AG08395 (cell line): ENCODE measurements at regions not wholly inside any gene's neighbourhood (a gene's known extent, or its start where the extent isn't known, plus 50 kb on each side); places are given as distances from the start of the nearest gene placed in this dataset.
"Not testable (repeated sequence)": the region's sequence is repeated elsewhere in the genome, so short reads cannot be mapped to it uniquely, and the experiment has no call there.

Source experiments
- DNase-seq: peaks from one replicate; pipeline ENCODE4 v3.0.0; 2012; ENCODE audit warnings: mixed read lengths, low spot score

- DNase-seq: no peak
Observed at GRCh38 chr15:79756365-79756764, 140.4 kb downstream of the MTHFS start.

GRCh38 chr15:79765081-79765480 is 131.7 kb downstream of the MTHFS start:
- no peak for DNase-seq

- peak; percentile 38 for DNase-seq
Observed at GRCh38 chr15:79769069-79769481, 127.7 kb downstream of the MTHFS start.

GRCh38 chr15:79769933-79770759 is 126.7 kb downstream of the MTHFS start:
- no peak for DNase-seq

- no peak for DNase-seq
Observed at GRCh38 chr15:79773128-79773527, 123.7 kb downstream of the MTHFS start.

- no peak for DNase-seq
Observed at GRCh38 chr15:79775821-79776220, 121.0 kb downstream of the MTHFS start.

GRCh38 chr15:79777916-79778315 is 118.9 kb downstream of the MTHFS start:
- no peak for DNase-seq

GRCh38 chr15:79778378-79778990 is 118.3 kb downstream of the MTHFS start:
- no peak for DNase-seq

GRCh38 chr15:79779746-79780145 is 117.1 kb downstream of the MTHFS start:
- DNase-seq: no peak

GRCh38 chr15:79782307-79782706 is 114.5 kb downstream of the MTHFS start:
- DNase-seq: not testable (repeated sequence)
